ENCODE measurements at regions not wholly inside any gene's neighbourhood (a gene's known extent, or its start where the extent isn't known, plus 50 kb on each side); places are given as distances from the start of the nearest gene placed in this dataset.

DNA sequence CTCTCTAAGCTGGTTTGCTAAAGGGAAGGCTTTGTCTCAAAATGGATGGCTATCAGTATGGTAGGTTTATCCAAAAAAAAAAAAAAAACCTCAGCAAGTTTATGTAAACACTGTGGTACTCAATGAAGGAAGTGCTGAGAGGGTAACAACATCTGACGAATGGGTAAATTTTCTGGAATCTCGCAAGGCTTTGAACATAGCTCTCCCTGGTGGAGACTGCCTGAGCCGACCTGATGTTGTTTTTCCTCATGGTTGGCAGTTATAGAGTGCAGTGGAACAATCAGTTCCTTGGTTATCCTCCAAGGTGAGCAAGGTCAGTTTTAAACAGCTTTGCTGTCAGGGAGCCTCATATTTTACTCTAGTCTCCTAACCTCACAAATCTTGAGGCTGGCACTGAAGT is 94.6 kb downstream of the ZPLD1 start:
- no peak for DNase-seq (ENCODE audit: low read depth in 2 of 2)

GRCh38 chr3:102530415-102531181 is 95.8 kb downstream of the ZPLD1 start:
- DNase-seq (ENCODE audit: low read depth in 2 of 2), result no peak

DNA sequence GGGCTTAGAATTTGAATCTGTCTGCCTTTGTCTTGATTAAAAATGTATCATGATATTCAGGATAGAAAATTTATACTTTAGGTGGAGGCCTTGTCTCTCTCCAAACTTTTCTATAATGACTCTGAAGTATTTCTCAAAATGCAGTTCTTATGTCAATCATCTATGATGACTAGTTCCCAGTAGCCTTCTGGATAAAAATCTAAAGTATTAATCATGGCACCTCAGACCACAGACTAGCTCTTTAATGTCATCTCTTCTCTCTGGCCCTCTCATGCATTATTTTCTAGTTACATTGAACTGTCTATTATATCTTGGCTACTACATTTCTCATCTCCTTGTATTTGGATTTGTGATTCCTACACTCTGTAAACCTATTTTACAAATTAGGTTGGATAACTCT is 96.9 kb downstream of the ZPLD1 start:
- no peak for DNase-seq (ENCODE audit: low read depth in 2 of 2)

- peak in 1 of 2 experiments; percentile 29 for DNase-seq (ENCODE audit: low read depth in 2 of 2)
These were observed 98.1 kb downstream of the ZPLD1 start for GRCh38 chr3:102532901-102533300.

- no peak for DNase-seq (ENCODE audit: low read depth in 2 of 2)
These were observed 99.0 kb downstream of the ZPLD1 start for GRCh38 chr3:102533784-102534183.

DNA sequence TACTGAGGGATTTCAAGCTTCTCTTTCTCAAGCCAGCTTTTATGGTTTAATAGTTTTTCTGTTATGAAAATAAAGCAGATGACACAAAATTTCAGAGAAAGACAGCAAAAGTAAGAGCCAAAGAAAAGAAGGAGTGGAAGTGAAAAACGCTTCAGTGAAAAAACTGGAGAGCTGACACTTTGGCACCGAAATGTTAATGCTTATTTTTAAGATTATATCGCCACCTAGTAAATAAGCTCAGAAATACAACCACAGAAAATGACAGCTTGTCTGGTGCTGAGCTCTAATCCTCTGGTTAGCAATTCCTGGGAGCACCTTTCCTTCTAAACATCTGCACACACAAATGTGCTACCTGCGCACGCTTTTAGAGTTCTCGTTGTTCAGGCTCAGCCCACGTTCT is 101.6 kb downstream of the ZPLD1 start:
- DNase-seq (ENCODE audit: low read depth in 2 of 2), result no peak

- DNase-seq (ENCODE audit: low read depth in 2 of 2), result no peak
These were observed 102.3 kb downstream of the ZPLD1 start for GRCh38 chr3:102537123-102537522.

- DNase-seq (ENCODE audit: low read depth in 2 of 2), result no peak
These were observed 109.9 kb downstream of the ZPLD1 start for GRCh38 chr3:102544741-102545140.

- no peak for DNase-seq (ENCODE audit: low read depth in 2 of 2)
These were observed 110.5 kb downstream of the ZPLD1 start for GRCh38 chr3:102545276-102545675.

GRCh38 chr3:102553876-102554275 is 119.1 kb downstream of the ZPLD1 start:
- no peak for DNase-seq (ENCODE audit: low read depth in 2 of 2)

GRCh38 chr3:102570511-102570910 is 135.7 kb downstream of the ZPLD1 start:
- DNase-seq (ENCODE audit: low read depth in 2 of 2), result no peak

GRCh38 chr3:102571006-102571405 is 136.2 kb downstream of the ZPLD1 start:
- DNase-seq (ENCODE audit: low read depth in 2 of 2), result no peak

DNA sequence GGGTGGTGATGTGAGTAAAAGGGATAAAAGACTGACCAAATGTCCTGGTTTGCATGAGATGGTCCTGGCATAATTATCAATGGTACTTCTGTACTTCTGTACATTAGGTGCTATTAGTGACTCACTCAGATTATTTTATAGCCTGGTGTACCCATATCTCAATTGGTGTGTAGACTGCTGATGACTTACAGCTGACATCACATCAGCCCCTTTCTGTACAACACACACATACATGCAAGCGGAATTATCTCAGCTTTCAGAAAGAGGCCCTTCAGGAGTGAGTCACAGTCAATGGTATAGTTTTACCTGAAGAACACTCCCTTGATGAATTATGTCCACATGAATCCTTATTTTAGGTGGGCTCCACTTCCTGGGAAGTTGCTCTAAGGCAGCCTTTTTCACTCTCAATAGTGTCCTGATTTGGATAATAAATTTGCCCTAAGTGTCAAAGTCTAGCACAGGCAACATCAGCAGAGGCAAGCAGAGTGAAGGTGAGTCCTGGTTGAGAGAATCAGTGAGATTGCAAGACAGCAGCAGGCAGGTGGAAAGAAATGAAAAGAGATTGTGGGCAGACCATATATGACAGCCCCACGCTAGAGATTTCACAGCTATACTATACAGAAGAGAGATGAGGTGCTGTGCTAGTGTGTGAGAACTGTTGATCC is 137.0 kb downstream of the ZPLD1 start:
- no peak for DNase-seq (ENCODE audit: low read depth in 2 of 2)

GRCh38 chr3:102573483-102574028 is 138.7 kb downstream of the ZPLD1 start:
- DNase-seq (ENCODE audit: low read depth in 2 of 2), result no peak

DNA sequence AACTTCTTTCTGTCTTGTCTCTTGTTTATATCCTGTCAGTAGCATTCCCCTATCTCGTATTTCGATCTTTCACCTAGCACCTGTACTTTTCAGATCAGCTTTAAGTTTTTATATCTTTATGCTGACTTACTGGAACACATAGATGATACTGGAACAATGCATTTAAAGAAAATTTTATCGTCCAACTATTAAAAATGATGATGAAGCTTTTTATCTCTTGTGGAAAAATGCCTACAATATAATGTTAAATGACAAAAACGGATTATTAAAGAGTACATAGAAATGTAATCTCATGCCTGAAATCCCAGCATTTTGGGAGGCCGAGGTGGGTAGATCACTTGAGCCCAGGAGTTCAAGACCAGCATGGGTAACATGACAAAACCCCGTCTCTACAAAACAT is 139.5 kb downstream of the ZPLD1 start:
- no peak for DNase-seq (ENCODE audit: low read depth in 2 of 2)

DNA sequence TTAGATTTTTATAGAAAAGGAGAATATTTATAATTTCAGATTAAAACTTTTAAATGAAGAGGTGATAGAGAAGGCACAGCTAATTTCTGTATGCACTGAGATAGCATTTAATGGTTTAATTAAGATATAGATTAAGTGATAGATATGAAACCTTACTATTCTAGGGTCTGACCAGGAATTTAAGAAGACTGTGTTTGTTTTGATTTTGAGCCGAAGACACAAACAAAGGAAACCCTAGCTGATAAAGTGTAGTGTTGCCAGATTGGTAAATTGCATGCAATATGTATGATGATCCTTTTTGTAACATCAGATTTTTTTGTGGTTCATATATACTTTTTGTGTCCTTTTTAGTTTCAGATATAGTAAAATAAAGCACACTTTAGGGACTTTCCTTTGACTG is 141.8 kb downstream of the ZPLD1 start:
- no peak for DNase-seq (ENCODE audit: low read depth in 2 of 2)

DNA sequence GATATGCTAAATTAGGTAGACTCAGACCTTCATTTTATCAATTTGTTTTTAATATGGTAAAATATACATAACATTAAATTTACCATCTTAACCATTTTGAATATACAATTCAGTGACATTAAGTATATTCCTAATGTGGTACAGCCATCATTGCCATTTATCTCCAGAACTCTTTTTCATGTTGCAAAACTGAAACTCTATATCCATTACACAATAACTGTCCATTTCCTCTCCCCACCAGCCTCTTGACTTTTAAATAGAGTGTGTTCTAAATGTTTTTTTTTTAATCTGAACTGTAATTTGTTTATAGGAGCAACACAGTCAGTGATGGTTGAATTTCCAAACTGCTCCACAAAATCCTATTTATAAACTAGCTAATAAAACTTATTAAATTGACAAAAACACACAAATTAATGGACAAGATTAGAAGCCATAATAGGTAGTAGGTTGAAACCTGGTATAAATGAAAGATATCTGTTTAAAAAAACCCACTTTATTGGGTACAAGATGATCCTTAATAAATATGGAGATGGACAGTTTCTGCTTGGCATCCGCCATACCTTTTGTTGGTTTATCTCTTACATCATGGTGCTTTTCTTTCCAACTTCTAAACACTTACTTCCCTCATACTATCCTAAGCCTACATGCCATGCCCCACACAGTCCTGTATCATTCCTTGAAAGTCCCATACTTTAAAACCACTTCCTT is 142.4 kb downstream of the ZPLD1 start:
- no peak for DNase-seq (ENCODE audit: low read depth in 2 of 2)

DNA sequence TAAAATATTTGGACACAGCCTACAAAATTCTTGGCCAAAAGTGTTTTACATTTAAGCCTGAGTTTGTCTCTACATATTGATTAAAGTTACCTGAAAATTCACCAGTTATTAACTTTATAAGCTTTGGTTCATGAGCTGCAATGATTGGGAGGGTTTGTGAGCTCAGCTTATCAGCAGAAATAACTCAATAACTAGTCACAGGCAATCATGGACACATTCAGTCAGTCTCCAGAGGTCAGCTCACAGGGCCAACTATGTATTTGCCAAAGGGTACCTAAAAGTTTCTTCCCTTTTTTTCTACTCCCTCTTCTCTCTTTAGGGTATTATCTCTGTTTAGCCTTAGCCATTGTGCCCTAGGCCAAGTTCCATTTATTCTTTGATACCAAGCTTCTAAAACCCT is 145.9 kb downstream of the ZPLD1 start:
- DNase-seq (ENCODE audit: low read depth in 2 of 2), result no peak

DNA sequence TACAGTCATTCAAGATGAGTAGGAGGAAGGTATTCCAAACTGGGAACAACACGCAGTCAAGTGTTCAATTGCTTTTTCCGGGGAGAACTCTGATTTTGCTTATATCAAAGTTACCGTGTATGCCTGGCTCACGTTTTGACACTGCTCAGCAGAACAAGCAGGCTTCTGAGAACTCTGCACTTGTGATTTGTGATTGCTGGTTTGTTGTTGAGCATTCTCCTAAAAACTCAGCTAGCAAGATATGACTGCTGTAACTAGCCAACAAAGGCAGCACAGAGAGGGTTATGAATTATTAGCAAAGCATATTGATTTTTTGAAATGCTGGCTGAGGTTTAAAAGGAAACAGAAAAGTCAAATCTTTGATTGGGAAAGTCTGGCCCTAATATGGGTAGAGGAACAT is 151.7 kb downstream of the ZPLD1 start:
- no peak for DNase-seq (ENCODE audit: low read depth in 2 of 2)

DNA sequence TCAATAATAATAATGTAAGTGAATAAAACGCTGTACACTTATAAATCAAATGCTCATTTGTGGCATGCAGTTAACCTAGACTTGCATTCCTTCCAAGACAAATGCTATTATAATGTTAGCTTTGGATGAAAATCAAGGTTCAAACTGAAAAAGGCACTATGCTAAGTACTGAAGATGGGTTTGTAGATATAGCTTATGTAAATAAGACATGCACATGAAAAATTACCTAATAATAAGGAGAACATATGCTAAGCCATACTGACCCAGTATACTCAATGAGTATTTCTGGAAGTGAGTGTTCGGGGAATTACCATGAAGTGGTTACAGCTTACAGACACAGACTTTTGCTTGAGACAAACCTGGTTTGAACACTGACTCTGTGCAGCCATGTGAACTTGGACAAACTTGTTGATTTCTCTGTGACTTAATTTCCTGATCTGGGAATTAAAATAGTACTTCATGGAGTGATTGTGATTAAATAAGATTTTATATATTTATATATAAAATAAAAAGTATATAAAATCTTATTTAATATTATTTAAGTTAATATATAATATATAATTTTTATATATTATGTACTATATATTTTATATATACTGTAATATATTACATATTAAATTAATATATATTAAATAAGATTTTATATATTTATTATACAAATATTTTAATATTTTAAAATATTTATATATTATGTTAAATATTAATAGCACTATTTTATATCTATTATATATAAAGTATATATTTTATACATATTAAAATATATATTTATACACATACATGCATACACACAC is 159.2 kb downstream of the ZPLD1 start:
- no peak for DNase-seq (ENCODE audit: low read depth in 2 of 2)

DNA sequence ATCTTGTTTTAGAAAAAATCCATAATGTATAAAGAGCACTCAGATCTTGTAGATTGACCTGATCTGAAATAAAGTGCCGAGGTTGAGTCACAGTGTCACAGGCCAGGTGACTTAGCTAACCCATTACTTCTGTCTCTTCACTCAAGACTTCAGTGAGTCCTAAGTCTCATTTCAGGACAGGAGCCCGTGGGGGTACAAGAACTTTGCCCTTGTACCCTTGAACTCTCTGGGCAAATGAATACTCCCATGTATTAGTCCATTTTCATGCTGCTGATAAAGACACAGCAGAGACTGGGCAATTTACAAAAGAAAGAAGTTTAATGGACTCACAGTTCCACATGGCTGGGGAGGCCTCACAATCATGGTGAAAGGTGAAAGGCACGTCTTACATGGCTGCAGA is 160.2 kb downstream of the ZPLD1 start:
- DNase-seq (ENCODE audit: low read depth in 2 of 2), result no peak

All from fibroblast of skin of left biceps (primary cell).